GM18508 (cell line): ENCODE measurements at regions not wholly inside any gene's neighbourhood (a gene's known extent, or its start where the extent isn't known, plus 50 kb on each side); places are given as distances from the start of the nearest gene placed in this dataset.
"Not testable (repeated sequence)": the region's sequence is repeated elsewhere in the genome, so short reads cannot be mapped to it uniquely, and the experiment has no call there.

Source experiments
- ATAC-seq: cut with Tn5 transposase; IDR thresholded peaks from one replicate; pipeline ENCODE4 v1.9.1; 2021; ENCODE audit warnings: moderate number of reproducible peaks; ENCODE audit not compliant: insufficient read depth, unreplicated experiment

- no peak for ATAC-seq
Observed at GRCh38 chr11:96865020-96865419, 475.2 kb downstream of the JRKL start.

GRCh38 chr11:96869207-96869606 lies 479.4 kb downstream of the JRKL start:
- ATAC-seq = no peak

- no peak for ATAC-seq
Observed at GRCh38 chr11:96875712-96876111, 485.9 kb downstream of the JRKL start.

- ATAC-seq = no peak
Observed at GRCh38 chr11:96878299-96879051, 488.7 kb downstream of the JRKL start.

- not testable (repeated sequence) for ATAC-seq
Observed at GRCh38 chr11:96882622-96883021, 492.8 kb downstream of the JRKL start.

- no peak for ATAC-seq
Observed at GRCh38 chr11:96885405-96885804, 495.6 kb downstream of the JRKL start.

GRCh38 chr11:96885912-96886311 lies 496.1 kb downstream of the JRKL start:
- ATAC-seq = no peak

GRCh38 chr11:96893988-96894387 lies 504.2 kb downstream of the JRKL start:
- ATAC-seq = no peak

- no peak for ATAC-seq
Observed at GRCh38 chr11:96894587-96894986, 504.8 kb downstream of the JRKL start.

GRCh38 chr11:96899971-96900370 lies 510.2 kb downstream of the JRKL start:
- no peak for ATAC-seq

- no peak for ATAC-seq
Observed at GRCh38 chr11:96905143-96905542, 515.3 kb downstream of the JRKL start.

GRCh38 chr11:96905663-96906062 lies 515.9 kb downstream of the JRKL start:
- no peak for ATAC-seq

- ATAC-seq = no peak
Observed at GRCh38 chr11:96906476-96906875, 516.7 kb downstream of the JRKL start.

- ATAC-seq = no peak
Observed at GRCh38 chr11:96925862-96926261, 536.0 kb downstream of the JRKL start.

GRCh38 chr11:96940227-96940626 lies 550.4 kb downstream of the JRKL start:
- no peak for ATAC-seq

GRCh38 chr11:96942855-96943254 lies 553.0 kb downstream of the JRKL start:
- ATAC-seq = no peak

- no peak for ATAC-seq
Observed at GRCh38 chr11:96943970-96944369, 554.2 kb downstream of the JRKL start.

GRCh38 chr11:96948066-96948465 lies 558.3 kb downstream of the JRKL start:
- ATAC-seq = no peak

- no peak for ATAC-seq
Observed at GRCh38 chr11:96949464-96949863, 559.7 kb downstream of the JRKL start.

GRCh38 chr11:96954587-96955242 lies 564.9 kb downstream of the JRKL start:
- ATAC-seq = no peak

GRCh38 chr11:96960476-96960875 lies 570.7 kb downstream of the JRKL start:
- no peak for ATAC-seq

GRCh38 chr11:96960926-96961325 lies 571.1 kb downstream of the JRKL start:
- no peak for ATAC-seq
